Anterior cingulate cortex (tissue), 58 donors: ENCODE measurements at regions not wholly inside any gene's neighbourhood (a gene's known extent, or its start where the extent isn't known, plus 50 kb on each side); places are given as distances from the start of the nearest gene placed in this dataset.
"Not testable (repeated sequence)": the region's sequence is repeated elsewhere in the genome, so short reads cannot be mapped to it uniquely, and the experiment has no call there.

Source experiments
- DNase-seq, 58 donors: peaks; one replicate each; lab custom pipeline; 2025; lab: John Stamatoyannopoulos, UW

GRCh38 chr3:63090656-63091055 lies 187.5 kb upstream of the SYNPR start:
- DNase-seq, result no peak

GRCh38 chr3:63092515-63092914 lies 185.6 kb upstream of the SYNPR start:
- DNase-seq, result no peak

DNA sequence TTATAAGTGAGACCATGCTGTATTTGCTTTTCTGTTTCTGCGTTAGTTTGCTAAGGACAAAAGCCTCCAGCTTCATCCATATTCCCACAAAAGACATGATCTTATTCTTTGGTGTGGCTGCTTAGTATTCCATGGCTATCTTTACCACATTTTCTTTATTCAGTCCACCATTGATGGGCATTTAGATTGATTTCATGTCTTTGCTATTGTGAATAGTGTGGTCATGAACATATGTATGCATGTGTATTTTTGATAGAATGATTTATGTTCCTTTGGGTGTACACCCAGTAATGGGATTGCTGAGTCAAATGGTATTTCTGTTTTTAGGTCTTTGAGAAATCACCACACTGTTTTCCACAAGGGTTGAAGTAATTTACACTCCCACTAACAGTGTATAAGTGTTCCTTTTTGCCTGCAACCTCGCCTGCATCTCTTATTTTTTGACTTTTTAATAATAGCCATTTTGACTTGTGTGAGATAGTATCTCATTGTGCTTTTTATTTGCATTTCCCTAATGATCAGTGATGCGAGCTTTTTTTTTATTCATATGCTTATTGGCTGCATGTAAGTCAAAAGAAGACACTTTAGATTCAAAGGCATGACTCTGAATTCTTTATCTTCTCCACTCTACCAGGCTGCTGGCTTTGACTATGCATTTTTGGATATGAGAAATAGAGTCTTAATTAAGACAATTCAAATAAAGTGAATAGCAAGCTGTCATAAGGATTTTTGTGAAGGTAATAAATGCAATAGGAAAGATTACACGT lies 183.3 kb upstream of the SYNPR start:
- no peak for DNase-seq

GRCh38 chr3:63096248-63097058 lies 181.7 kb upstream of the SYNPR start:
- DNase-seq, result peak in 1 of 58 donors; percentile 1

DNA sequence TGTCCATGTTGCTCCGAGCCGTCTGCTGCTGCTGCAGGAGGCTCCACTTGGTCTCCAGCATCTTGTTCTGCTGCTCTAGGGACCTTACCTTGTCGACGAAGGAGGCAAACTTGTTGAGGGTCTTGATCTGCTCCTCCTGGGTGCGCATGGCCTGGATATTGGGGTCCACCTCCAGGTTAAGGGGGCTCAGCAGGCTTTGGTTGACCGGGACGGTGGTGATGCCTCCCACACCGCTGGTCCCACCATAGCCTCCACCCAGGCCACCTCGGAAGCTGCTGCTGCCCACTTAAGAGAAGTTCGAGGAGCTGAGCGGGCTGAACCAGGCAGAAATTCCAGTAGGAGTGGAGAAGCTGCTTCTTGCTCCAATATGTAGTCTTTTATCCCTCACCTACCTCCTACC lies 180.7 kb upstream of the SYNPR start:
- DNase-seq, result no peak

DNA sequence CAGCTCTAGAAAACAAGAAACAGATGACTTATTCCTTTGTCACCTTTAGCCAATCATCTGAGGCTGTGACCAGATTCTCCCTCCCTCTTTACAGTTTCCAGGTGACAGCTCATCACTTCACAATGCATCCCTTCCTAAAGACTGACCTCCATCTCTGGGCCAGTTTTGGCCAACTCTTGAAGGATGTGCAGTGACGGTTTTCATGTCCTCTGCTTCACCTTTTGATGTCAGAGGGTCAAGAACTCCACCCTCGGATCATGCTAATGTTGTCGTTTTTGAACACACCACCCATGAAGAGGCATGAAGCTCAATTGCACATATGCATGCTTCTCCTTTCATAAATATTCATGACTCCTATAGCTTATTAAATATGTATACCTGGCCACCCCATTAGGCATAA lies 161.2 kb upstream of the SYNPR start:
- DNase-seq, result no peak

DNA sequence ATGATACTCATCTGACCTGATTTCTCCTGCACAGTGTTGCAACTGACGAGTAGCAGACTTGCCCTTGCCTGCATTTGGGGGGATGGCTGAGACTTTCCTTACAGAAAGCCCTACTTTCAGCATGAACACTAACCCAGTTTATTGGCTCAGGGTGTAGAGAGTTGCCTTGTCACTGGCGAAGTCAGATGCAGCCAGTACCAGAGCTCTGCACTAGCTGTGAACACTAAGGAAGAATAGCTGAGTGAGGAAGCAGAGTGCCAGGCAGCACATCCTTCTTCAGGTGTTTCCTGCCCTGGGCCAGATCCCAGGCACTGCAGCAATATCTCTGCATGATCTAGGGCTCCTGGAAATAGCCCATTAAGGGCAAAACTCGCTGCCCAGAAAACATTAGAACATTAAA lies 154.0 kb upstream of the SYNPR start:
- no peak for DNase-seq

DNA sequence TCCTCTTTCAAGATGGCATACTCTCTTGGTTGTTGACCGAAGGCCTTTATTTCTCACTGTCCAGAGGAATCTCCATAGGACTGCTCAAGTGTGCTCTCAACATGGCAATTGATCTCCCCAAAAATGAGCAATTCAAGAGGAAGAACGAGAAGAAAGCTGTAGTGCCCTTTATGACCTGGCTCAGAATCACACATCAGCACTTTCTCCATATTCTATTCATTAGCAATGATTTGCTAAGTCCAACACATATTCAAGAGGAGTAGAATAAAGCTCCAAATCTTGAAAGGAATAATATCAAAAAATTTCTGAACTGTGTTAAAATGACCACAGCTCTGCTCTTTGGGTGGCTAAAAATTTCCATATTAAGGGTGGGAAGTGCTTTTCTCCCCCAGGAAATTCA lies 151.6 kb upstream of the SYNPR start:
- no peak for DNase-seq

- no peak for DNase-seq
Measured at GRCh38 chr3:63128380-63128779, 149.7 kb upstream of the SYNPR start.

DNA sequence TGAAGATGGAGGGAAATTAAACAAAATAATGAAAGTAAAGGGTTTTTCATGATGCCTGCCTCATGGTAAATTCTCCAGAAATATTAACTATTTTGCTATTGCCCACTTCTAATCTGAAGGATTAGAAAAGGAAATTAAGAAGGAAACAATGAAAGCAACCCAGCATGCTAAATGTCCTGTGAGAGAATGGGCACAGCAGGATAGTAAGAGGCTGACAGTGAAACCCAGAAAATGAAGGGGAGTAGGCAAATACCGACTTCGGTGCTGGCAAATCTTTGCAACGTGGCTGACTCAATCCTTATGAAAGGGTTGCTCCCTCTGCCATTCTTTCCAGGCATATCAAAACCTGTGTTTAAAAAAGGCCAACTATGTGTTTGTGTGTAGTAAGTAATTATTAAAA lies 147.5 kb upstream of the SYNPR start:
- no peak for DNase-seq

DNA sequence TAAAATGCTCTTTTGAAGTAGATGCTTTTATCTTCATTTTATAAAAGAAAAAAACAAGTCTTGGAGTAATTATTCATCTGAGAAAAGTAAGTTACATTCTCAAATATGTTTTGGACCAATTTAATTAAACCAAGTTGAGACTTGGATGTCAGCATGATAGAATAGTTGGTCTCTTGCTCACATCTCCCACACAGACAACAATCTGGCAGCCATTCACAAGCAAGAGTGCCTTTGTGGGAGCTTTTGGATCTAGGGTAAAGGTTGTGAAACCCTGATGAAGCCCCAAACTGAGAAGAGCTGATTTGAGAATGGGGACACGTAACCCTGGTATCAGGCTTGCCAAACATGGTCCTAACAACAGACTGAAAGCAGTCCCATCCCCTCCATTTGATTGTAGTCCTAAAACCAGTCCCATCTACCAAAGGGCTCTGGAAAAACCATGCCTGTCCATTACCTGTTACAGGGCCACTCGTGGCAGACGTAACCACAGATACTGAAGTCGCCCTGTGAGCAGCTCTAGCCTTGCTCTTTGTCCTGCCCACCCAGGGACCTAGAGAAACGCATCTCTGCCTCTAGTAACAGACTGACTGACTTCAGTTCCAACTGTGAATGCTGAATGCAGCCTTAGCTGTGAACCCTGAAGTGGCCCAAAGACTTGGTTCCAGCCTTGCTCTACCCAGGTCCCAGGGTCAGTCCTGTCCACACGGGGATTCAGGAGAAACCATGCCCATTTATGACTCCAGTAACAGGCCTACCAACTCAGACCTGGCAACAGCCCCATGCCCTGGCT lies 145.5 kb upstream of the SYNPR start:
- no peak for DNase-seq

GRCh38 chr3:63135367-63135766 lies 142.7 kb upstream of the SYNPR start:
- DNase-seq, result no peak

DNA sequence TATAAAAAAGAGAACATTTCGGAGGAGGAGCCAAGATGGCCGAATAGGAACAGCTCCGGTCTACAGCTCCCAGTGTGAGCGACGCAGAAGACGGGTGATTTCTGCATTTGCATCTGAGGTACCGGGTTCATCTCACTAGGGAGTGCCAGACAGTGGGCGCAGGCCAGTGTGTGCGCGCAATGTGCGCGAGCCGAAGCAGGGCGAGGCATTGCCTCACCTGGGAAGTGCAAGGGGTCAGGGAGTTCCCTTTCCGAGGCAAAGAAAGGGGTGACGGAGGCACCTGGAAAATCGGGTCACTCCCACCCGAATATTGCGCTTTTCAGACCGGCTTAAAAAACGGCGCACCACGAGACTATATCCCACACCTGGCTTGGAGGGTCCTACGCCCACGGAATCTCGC lies 141.9 kb upstream of the SYNPR start:
- DNase-seq, result not testable (repeated sequence)

DNA sequence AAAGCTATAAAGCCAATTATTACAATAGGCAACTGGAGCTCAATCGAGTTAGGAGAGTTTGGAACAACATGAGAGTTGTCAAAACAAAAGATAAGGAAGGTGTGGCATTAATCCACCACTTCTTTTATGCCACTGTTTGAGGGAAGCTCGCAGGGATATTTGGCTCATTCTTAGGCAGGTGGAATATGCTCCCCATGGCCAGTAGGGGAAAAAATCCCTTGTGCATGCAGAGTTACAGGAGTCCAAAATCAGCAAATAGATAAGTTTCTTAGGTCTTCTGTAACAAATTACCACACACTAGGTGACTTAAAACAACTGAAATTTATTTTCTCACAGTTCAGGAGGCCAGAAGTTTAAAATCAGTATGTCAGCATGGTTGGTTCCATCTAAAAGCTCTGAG lies 135.4 kb upstream of the SYNPR start:
- no peak for DNase-seq

- no peak for DNase-seq
Measured at GRCh38 chr3:63146154-63146553, 132.0 kb upstream of the SYNPR start.

- DNase-seq, result no peak
Measured at GRCh38 chr3:63150880-63151279, 127.2 kb upstream of the SYNPR start.

DNA sequence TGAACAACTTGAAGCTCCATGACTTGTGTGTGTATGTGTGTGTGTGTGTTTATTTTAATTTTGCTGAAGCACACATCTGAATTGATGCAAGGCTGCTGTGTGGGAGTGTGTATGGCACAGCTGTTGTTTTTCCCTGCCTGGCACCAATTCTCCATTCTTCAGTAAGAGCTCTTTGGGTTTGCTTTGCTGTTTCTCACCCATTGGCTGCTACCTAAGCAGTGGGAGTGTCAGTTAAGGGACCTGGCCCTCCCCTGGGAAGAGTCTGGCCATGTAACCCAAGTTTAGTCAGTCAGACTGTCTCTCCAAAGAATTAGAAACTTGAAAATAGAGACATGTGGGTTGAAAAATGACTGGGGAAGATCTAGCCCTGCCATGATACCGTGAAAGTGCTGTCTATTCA lies 126.2 kb upstream of the SYNPR start:
- peak in 15 of 58 donors; percentile 0 to 39 (median 9) for DNase-seq

- no peak for DNase-seq
Measured at GRCh38 chr3:63159764-63160163, 118.3 kb upstream of the SYNPR start.

DNA sequence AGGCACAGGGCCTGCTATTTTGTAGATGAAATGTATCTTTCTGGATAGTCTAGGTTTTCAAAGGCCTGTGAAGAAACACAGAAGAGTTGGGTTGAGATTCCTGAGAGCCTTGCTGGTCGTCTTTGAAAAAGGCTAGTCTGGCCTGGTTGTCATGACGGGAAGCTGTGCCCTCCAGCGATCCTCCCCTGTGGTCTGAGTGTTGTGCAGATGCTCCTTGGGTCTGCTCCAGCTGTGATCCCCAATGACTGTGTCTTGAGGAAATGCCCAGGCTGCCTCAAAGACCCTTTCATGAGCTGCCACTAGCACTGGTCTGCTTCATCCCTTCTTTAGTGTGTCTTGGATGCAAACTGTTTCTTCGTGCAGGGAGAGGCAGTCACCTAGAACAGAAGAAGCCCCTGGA lies 111.0 kb upstream of the SYNPR start:
- DNase-seq, result peak in 2 of 58 donors; percentile 3 to 11

DNA sequence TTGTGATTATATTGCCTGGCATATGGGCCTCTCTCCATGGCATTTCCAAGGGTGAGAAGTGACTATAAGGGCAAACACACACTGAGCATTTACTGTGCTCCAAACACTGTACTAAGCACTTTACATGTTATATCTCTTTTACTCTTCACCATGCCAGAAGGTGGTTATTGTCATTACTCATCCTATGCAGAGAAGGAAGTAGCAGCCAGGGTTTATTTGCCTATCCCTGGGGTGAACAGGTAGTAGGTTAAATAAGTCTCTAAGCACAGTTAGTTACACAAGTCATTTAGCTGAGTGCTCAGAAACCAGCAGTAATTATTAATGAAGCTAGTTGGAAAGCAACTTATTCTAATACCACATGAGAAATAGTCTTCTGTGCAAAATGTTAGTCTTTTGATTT lies 109.9 kb upstream of the SYNPR start:
- no peak for DNase-seq

DNA sequence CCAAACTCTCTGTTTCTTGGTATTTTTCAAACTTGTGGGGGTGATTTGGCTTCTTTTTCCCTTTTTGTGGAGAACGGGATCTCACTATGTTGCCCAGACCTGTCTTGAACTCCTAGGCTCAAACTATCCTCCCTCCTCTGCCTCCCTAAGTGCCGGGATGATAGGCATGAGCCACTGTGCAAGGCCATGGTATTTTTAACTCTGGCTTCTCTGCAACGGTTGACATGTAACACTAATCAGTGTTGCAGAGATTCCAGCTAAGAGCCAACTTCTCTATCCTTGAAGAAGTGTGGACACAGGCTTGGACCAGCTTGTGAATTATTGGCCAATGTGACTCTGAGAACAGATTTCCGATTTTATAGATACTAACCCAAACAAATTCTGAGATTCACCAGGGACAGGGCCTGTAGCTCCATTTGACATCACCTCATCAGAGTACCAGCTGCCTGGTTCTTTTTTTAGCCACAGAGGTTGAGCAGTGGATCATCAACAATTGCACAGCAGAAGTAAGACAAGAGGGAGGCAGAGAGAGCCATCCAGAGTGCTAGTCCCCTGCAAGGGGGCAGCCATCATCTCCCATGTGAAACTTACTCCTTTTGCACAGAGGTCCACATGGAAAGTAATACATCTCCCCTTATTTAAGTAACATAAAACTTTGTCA lies 98.1 kb upstream of the SYNPR start:
- no peak for DNase-seq
